ENCODE measurements at regions not wholly inside any gene's neighbourhood (a gene's known extent, or its start where the extent isn't known, plus 50 kb on each side); places are given as distances from the start of the nearest gene placed in this dataset.

DNA sequence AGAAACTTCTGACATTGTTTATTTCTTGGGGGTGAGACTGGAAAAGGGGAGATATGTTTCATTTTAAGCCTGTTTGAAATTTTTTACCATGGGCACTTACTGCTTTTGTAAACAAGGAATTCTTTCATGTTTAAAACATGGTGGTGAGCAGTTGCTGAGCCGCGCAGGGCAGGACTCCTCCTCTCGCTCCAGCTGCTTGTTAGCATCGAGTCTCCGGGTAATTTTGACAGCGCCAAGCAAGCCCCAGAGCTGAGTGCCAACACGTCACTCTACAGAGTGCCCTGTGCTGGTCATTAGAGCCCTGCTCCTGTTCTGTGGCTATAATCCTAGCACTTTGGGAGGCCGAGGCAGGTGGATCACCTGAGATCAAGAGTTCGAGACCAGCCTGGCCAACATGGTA is 116.5 kb upstream of the MSX2 start:
- no peak overlapping the region for H3K4me3 ChIP-seq (ENCODE audit: extremely low read depth in 1 of 4, insufficient read depth in 2 of 4, low read depth in 3 of 4, low read length in 4 of 4)
- no peak overlapping the region for H3K23ac ChIP-seq (ENCODE audit: insufficient read length)
- no peak overlapping the region for H2BK120ac ChIP-seq (replicated peaks; ENCODE audit: low read depth, low read length)
- H3K56ac ChIP-seq (replicated peaks; ENCODE audit: insufficient read length, low read depth, low read length) = no peak overlapping the region
- WGBS, 2 experiments (ENCODE audit: extremely low coverage in 1 of 2, insufficient coverage in 1 of 2, insufficient read length in 1 of 2, insufficient replicate concordance in 2 of 2, low coverage in 1 of 2, low lambda C conversion rate in 2 of 2, missing lambda C conversion rate in 1 of 2) = 83% methylated on average over 9 of the region's 9 CpGs; no CpG with 5 or more reads in 1 of the 2 experiments
- peaks cover 0 to 3% of the 10 kb centered on the region in 2 experiments; a peak in 1 of 4 replicates for H3K9me3 ChIP-seq (ENCODE audit: insufficient read depth in 2 of 2, low read depth in 1 of 2, low read length in 1 of 2)
- no peaks in the 10 kb centered on the region for H3K36me3 ChIP-seq (ENCODE audit: control insufficient read depth in 2 of 4, insufficient read depth in 4 of 4, low read length in 3 of 4)
- no peak overlapping the region for H3K4me2 ChIP-seq (ENCODE audit: insufficient read depth in 1 of 2, low read depth in 2 of 2, low read length in 2 of 2)
- H4K20me1 ChIP-seq (replicated peaks in 1 of 2; ENCODE audit: control insufficient read depth in 1 of 2, insufficient read depth in 2 of 2, low read length in 2 of 2) = no peaks in the 10 kb centered on the region
- H3K4me1 ChIP-seq (replicated peaks in 1 of 4; ENCODE audit: control insufficient read depth in 3 of 4, insufficient read depth in 4 of 4, low read length in 3 of 4) = no peaks in the 10 kb centered on the region
- no peak overlapping the region for H2AFZ ChIP-seq (ENCODE audit: low read length)
- H3K9ac ChIP-seq (replicated peaks in 1 of 4; ENCODE audit: extremely low read depth in 1 of 4, low read depth in 3 of 4, low read length in 3 of 4) = no peak overlapping the region
- ChIA-PET CTCF (ENCODE audit: partially characterized antibody) (interaction anchor here (1.1 to 1.5 kb wide), 3 partner anchors 20 to 230 kb away, joined by 3 to 5 read pairs (median 3); no protein-coding TSS in a partner anchor), POLR2A (ENCODE audit: partially characterized antibody) (no interaction called here)
- H3K18ac ChIP-seq (ENCODE audit: extremely low read depth, low read length) = no peak overlapping the region; the same call in 1 of the 2 replicates
- no peak overlapping the region for H4K8ac ChIP-seq (ENCODE audit: extremely low read depth, insufficient read depth, low read length)
- no peak overlapping the region for H2BK5ac ChIP-seq (ENCODE audit: low read depth, low read length)
- H3K4ac ChIP-seq (replicated peaks; ENCODE audit: insufficient read length, low read depth, low read length) = no peak overlapping the region
- H2BK20ac ChIP-seq (ENCODE audit: low read length) = no peak overlapping the region
- no peaks in the 10 kb centered on the region for H3K79me1 ChIP-seq (ENCODE audit: low read depth, low read length)
- no peak overlapping the region for H3K14ac ChIP-seq (ENCODE audit: insufficient read length)
- H3K23me2 ChIP-seq (ENCODE audit: low read depth, low read length) = no peaks in the 10 kb centered on the region
- FAIRE-seq (no peak), DNase-seq (ENCODE audit: low read depth in 1 of 2, low spot score in 2 of 2) (no peak)
- H2AK5ac ChIP-seq (ENCODE audit: low read depth, low read length) = no peak overlapping the region
- H3K27ac ChIP-seq (ENCODE audit: low read depth, low read length) = no peak overlapping the region
- H4K91ac ChIP-seq (replicated peaks; ENCODE audit: insufficient read length, low read length) = no peak overlapping the region
- no peak overlapping the region for H2BK15ac ChIP-seq (ENCODE audit: low read length)
- no peak overlapping the region for H4K5ac ChIP-seq (ENCODE audit: insufficient read length, low read depth, low read length)
- no peaks in the 10 kb centered on the region for H3K27me3 ChIP-seq (replicated peaks in 1 of 4; ENCODE audit: control insufficient read depth in 3 of 4, extremely low read depth in 1 of 4, insufficient read depth in 3 of 4, low read length in 3 of 4)
- no peak overlapping the region for H2BK12ac ChIP-seq (ENCODE audit: low read depth, low read length)
- no peaks in the 10 kb centered on the region for H3K79me2 ChIP-seq (ENCODE audit: control insufficient read depth in 1 of 2, insufficient read depth in 2 of 2, low read length in 2 of 2)
- TF ChIP-seq SP4 (IDR thresholded peaks at IDR 0.05; ENCODE audit: low read length) = no peak
- TF ChIP-seq, protein P1, sequence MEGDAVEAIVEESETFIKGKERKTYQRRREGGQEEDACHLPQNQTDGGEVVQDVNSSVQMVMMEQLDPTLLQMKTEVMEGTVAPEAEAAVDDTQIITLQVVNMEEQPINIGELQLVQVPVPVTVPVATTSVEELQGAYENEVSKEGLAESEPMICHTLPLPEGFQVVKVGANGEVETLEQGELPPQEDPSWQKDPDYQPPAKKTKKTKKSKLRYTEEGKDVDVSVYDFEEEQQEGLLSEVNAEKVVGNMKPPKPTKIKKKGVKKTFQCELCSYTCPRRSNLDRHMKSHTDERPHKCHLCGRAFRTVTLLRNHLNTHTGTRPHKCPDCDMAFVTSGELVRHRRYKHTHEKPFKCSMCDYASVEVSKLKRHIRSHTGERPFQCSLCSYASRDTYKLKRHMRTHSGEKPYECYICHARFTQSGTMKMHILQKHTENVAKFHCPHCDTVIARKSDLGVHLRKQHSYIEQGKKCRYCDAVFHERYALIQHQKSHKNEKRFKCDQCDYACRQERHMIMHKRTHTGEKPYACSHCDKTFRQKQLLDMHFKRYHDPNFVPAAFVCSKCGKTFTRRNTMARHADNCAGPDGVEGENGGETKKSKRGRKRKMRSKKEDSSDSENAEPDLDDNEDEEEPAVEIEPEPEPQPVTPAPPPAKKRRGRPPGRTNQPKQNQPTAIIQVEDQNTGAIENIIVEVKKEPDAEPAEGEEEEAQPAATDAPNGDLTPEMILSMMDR (IDR thresholded peaks at IDR 0.05; ENCODE audit: control extremely low read depth in 1 of 3, insufficient read depth in 1 of 3, low read depth in 1 of 3, low read length in 3 of 3) = no peak
- no peak for TF ChIP-seq CHD1 (IDR thresholded peaks at IDR 0.05; ENCODE audit: low read depth, low read length)
- TF ChIP-seq EGR1 (IDR thresholded peaks at IDR 0.05; ENCODE audit: borderline replicate concordance, low read depth, low read length) = no peak
- TF ChIP-seq SIN3A (conservative IDR thresholded peaks at IDR 0.05 in 1 of 2, IDR thresholded peaks at IDR 0.05 in 1 of 2; ENCODE audit: low read depth in 1 of 2, low read length in 2 of 2) = no peak
- TF ChIP-seq ZNF274 (IDR thresholded peaks at IDR 0.05; ENCODE audit: borderline replicate concordance, extremely low read depth, low read length) = no peak
- no peak for TF ChIP-seq TCF12 (IDR thresholded peaks at IDR 0.05; ENCODE audit: low read depth, low read length)
- TF ChIP-seq TAF7 (optimal IDR thresholded peaks at IDR 0.05; ENCODE audit: borderline replicate concordance, low read depth, low read length) = no peak
- TF ChIP-seq RNF2 (IDR thresholded peaks at IDR 0.05; ENCODE audit: borderline replicate concordance, low read depth, low read length, missing control alignments, poor library complexity, severe bottlenecking) = no peak
- TF ChIP-seq MAFK (IDR thresholded peaks at IDR 0.05; ENCODE audit: low read depth, low read length) = no peak
- TF ChIP-seq, protein P2, sequence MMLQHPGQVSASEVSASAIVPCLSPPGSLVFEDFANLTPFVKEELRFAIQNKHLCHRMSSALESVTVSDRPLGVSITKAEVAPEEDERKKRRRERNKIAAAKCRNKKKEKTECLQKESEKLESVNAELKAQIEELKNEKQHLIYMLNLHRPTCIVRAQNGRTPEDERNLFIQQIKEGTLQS (IDR thresholded peaks at IDR 0.05; ENCODE audit: insufficient read depth, low read depth, low read length) = no peak
